ENCODE measurements at regions not wholly inside any gene's neighbourhood (a gene's known extent, or its start where the extent isn't known, plus 50 kb on each side); places are given as distances from the start of the nearest gene placed in this dataset.

DNA sequence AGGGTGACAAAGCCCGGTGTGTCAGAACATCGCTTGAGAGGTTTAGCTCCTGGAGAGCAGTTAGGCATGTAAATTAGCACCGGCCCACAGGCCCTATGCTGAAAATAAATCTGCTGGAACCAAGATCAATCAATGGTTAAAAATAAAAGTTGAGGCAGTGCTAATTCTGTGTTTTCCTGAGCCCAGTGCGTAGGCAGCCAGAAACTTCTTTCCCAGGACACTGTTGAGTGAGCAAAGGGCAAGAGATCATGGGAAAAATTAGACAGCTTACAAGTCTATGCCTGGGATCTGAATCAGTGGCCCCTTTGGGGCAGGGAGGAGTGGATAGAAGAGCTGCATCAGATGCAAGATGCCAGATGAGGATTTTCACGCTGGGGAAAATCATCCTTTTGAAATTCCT lies 539.2 kb downstream of the BUD13 start:
- no peaks in the 10 kb centered on the region for H3K9me2 ChIP-seq
- no peak overlapping the region for H2AFZ ChIP-seq (ENCODE audit: low read depth)
- TF ChIP-seq RAD21 (IDR thresholded peaks at IDR 0.05; ENCODE audit: low read length) = no peak
- no peak for TF ChIP-seq TEAD4 (IDR thresholded peaks at IDR 0.05; ENCODE audit: borderline replicate concordance, insufficient read depth)
- no peak for TF ChIP-seq ELF1 (IDR thresholded peaks at IDR 0.05)
- no peak for TF ChIP-seq SIN3A (IDR thresholded peaks at IDR 0.05; ENCODE audit: borderline replicate concordance, low read depth, low read length)
- TF ChIP-seq CHD2 (IDR thresholded peaks at IDR 0.05; ENCODE audit: low read length, partially characterized antibody) = no peak
- no peak for TF ChIP-seq GATA2 (CRISPR knock-in tag; IDR thresholded peaks at IDR 0.05)
- TF ChIP-seq, protein P1, sequence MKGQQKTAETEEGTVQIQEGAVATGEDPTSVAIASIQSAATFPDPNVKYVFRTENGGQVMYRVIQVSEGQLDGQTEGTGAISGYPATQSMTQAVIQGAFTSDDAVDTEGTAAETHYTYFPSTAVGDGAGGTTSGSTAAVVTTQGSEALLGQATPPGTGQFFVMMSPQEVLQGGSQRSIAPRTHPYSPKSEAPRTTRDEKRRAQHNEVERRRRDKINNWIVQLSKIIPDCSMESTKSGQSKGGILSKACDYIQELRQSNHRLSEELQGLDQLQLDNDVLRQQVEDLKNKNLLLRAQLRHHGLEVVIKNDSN (IDR thresholded peaks at IDR 0.05; ENCODE audit: borderline replicate concordance, low read depth) = no peak
- no peak for TF ChIP-seq GABPA (IDR thresholded peaks at IDR 0.05; ENCODE audit: low read depth)
- no peak for TF ChIP-seq NRF1 (IDR thresholded peaks at IDR 0.05; ENCODE audit: low read depth, low read length)
- TF ChIP-seq MEF2A (IDR thresholded peaks at IDR 0.05; ENCODE audit: borderline replicate concordance, low read depth) = no peak
- TF ChIP-seq EP300 (IDR thresholded peaks at IDR 0.05; ENCODE audit: borderline replicate concordance in 1 of 2, low read depth in 1 of 2, low read length in 1 of 2) = no peak
- TF ChIP-seq YY1 (IDR thresholded peaks at IDR 0.05; ENCODE audit: low read depth) = no peak
- TF ChIP-seq RCOR1 (IDR thresholded peaks at IDR 0.05; ENCODE audit: low read length) = no peak
- no peak for TF ChIP-seq USF2 (IDR thresholded peaks at IDR 0.05; ENCODE audit: borderline replicate concordance, low read depth, low read length)
- TF ChIP-seq REST (IDR thresholded peaks at IDR 0.05; ENCODE audit: low read depth, low read length) = no peak
- TF ChIP-seq CTCF (IDR thresholded peaks at IDR 0.05) = no peak
- TF ChIP-seq POLR2AphosphoS5 (IDR thresholded peaks at IDR 0.05; ENCODE audit: low read depth, low read length) = no peak
- no peak for TF ChIP-seq EZH2phosphoT487 (IDR thresholded peaks at IDR 0.05; ENCODE audit: borderline replicate concordance, low read depth)
- TF ChIP-seq NFIC (IDR thresholded peaks at IDR 0.05; ENCODE audit: borderline replicate concordance) = no peak
- no peak for TF ChIP-seq FOSL2 (IDR thresholded peaks at IDR 0.05; ENCODE audit: borderline replicate concordance, low read depth)
- H4K20me1 ChIP-seq (ENCODE audit: insufficient read depth) = no peaks in the 10 kb centered on the region
- no peaks in the 10 kb centered on the region for H3K9me3 ChIP-seq
- H3F3A ChIP-seq (replicated peaks; ENCODE audit: insufficient read depth) = no peaks in the 10 kb centered on the region
- no peak overlapping the region for H3K9ac ChIP-seq
- H3K4me2 ChIP-seq = no peak overlapping the region
- CTCF ChIA-PET = interaction anchor here (1.0 to 2.6 kb wide), 3 partner anchors 9 to 243 kb away, joined by 3 to 20 read pairs (median 8); no protein-coding TSS in a partner anchor
- H3K36me3 ChIP-seq (replicated peaks in 1 of 2; ENCODE audit: control insufficient read depth in 1 of 2, insufficient read depth in 2 of 2, low read length in 1 of 2) = no peaks in the 10 kb centered on the region
- peaks cover 0 to 3% of the 10 kb centered on the region in 2 experiments; a peak in 1 of 4 replicates for H3K4me1 ChIP-seq (ENCODE audit: control insufficient read depth in 1 of 2, insufficient read depth in 2 of 2, low read depth in 1 of 2, low read length in 1 of 2)
- H3K27me3 ChIP-seq (ENCODE audit: insufficient read depth) = no peaks in the 10 kb centered on the region
- POLR2A ChIA-PET = interaction anchor here (0.5 kb wide), 1 partner anchor 601 kb away, joined by 3 read pairs; no protein-coding TSS in a partner anchor
- no peaks in the 10 kb centered on the region for H3K79me2 ChIP-seq (ENCODE audit: insufficient read depth)
- H3K27ac ChIP-seq (ENCODE audit: low read depth in 2 of 2, low read length in 1 of 2) = no peak overlapping the region
- no peak overlapping the region for H3K4me3 ChIP-seq (ENCODE audit: low read depth in 2 of 2, low read length in 1 of 2)
- no peak for DNase-seq
- WGBS (ENCODE audit: low lambda C conversion rate) = 44% methylated on average over 5 of the region's 5 CpGs

Data from SK-N-SH (cell line).